GM19035 (cell line): ENCODE measurements at regions not wholly inside any gene's neighbourhood (a gene's known extent, or its start where the extent isn't known, plus 50 kb on each side); places are given as distances from the start of the nearest gene placed in this dataset.
"Not testable (repeated sequence)": the region's sequence is repeated elsewhere in the genome, so short reads cannot be mapped to it uniquely, and the experiment has no call there.

Experiments used
- ATAC-seq: cut with Tn5 transposase; IDR thresholded peaks from one replicate; pipeline ENCODE4 v1.9.1; 2021; ENCODE audit not compliant: unreplicated experiment

- not testable (repeated sequence) for ATAC-seq
These were observed 246.9 kb upstream of the PLGLB2 start for GRCh38 chr2:87500951-87501350.

GRCh38 chr2:87502948-87503347, 244.9 kb upstream of the PLGLB2 start:
- ATAC-seq: not testable (repeated sequence)

DNA sequence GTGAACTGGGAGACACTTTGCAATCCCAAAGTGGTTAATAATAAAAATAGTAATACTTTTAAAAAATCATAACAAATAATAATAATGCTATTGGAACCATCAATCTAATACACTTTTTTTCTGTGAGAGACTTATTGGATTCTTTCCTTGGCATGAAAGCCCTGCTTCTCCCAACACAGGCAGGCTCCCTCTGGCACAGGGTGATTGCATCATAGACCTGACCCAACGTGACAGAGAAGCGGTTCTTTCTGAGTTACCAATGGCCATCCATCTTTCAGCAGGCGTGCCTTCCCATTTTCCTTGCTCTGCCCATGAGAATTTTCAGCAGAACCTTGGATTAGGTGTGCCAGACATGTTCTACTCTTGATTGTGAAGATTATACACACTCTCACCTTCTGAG, 242.6 kb upstream of the PLGLB2 start:
- ATAC-seq: not testable (repeated sequence)

- not testable (repeated sequence) for ATAC-seq
These were observed 242.0 kb upstream of the PLGLB2 start for GRCh38 chr2:87505909-87506308.

- ATAC-seq: not testable (repeated sequence)
These were observed 240.2 kb upstream of the PLGLB2 start for GRCh38 chr2:87507378-87508348.

DNA sequence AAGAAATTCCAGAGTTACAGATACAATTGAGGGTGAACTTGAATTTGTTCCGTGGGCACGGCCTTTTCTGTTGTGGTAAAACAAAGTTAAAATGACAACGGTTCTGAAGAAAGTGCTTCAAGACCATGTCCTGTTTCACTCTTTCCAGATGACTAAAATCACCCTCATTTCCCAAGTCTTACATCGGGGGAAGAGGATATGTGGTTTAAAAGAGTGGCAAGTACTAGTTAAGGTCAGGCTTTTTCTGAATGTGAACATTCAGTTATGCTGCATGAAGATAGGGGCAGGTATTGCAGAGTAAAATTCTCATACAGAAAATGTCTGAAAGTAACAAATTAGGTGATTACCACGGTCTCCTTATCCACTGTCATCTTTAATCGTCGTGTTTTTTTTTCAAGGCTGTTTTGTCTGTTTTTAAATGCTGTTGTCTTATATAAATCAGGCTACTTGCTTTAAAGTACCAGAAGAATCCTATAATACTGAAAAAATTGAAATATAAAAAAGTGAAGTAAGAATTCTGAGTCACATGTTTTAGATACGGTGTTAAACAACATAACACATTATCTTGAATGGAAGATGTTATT, 236.6 kb upstream of the PLGLB2 start:
- not testable (repeated sequence) for ATAC-seq

- not testable (repeated sequence) for ATAC-seq
These were observed 234.9 kb upstream of the PLGLB2 start for GRCh38 chr2:87512864-87513530.

GRCh38 chr2:87514034-87514433, 233.9 kb upstream of the PLGLB2 start:
- peak; percentile 56 for ATAC-seq

DNA sequence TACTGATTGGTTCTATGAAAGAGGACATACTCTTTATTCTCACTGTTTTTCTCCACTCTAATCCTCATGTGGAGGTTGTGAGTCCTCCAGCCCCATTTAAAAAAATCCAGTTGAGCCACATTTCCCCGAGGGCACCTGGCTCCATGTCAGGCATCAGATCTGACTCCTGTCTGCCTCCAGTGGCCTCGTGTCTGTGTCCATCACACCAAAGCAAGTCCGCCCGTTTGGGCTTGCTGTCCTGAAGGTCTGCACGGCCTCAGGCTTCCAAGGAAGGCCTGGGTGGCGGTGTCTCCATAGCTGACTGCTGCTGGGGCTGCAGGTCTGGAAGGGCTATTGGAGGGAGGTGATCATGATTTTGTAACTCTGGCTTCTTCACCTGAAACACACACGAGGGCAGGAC, 233.4 kb upstream of the PLGLB2 start:
- not testable (repeated sequence) for ATAC-seq

- not testable (repeated sequence) for ATAC-seq
These were observed 232.7 kb upstream of the PLGLB2 start for GRCh38 chr2:87515226-87515625.

GRCh38 chr2:87515875-87516274, 232.0 kb upstream of the PLGLB2 start:
- ATAC-seq: not testable (repeated sequence)

DNA sequence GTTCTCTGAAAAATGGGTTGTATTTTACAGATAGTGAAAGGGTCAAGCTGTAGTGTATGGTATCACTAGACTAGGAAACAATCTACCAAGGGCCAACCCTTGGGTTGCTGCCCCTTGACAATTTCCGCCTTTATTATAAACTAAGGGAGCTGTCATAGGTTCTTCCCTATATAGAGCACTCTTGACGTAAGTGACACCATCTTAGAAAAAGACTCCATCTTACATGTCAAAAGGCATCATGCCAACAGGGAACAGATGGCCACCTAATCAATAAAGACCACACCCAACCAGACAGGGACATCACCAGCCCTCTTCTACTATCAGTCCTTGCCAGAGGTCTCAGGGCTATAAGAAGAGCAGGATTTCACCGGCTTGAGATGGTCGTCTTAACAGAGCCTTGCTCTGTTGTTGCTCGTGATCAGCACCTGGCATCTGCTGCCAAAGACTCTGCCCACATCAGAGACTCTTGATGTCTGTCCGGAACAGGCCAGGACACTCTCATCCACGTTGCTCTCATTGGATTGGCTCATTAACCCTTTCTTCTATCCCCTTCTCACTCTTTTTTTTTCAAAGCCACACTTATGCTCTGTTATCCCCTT, 231.4 kb upstream of the PLGLB2 start:
- not testable (repeated sequence) for ATAC-seq

- ATAC-seq: not testable (repeated sequence)
These were observed 230.4 kb upstream of the PLGLB2 start for GRCh38 chr2:87517438-87517837.

DNA sequence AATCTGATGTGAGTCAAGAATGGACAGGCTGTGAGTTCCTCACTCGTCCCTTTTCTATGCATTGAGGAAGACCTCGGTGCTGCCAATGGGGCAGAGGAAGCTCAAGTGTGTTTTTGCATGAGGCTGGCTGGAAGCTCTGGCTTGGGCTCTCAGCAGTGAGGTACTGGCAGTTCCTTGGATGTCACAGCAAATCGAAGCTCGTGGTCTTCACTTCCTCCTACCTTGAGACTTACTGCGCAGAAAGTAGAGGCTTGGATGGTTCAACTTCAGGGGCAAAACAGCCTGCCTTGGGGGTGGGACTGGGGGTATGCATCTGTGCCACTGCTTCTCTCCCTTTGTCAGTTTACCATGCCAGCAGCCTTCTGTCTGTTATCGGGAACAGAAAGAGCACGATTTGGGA, 229.8 kb upstream of the PLGLB2 start:
- not testable (repeated sequence) for ATAC-seq

DNA sequence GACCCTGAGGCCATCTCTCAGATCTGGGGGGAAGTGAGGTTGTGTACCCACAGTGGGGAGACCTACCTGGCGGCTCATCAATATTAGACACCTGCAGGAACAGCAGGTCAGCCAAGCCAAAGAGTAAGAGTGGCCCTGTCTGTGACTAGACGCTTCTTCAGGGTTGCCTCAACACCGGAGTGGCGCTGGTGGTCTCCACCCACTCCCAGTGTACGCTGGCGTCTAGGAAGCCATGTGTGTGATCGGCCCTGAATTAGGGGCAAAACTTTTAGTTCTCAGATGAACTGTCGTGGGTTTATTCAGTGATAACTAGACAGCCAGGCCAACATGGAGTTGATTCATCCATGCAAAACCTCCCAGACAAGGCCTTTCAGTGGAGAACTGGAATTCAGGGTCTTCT, 229.3 kb upstream of the PLGLB2 start:
- ATAC-seq: not testable (repeated sequence)

DNA sequence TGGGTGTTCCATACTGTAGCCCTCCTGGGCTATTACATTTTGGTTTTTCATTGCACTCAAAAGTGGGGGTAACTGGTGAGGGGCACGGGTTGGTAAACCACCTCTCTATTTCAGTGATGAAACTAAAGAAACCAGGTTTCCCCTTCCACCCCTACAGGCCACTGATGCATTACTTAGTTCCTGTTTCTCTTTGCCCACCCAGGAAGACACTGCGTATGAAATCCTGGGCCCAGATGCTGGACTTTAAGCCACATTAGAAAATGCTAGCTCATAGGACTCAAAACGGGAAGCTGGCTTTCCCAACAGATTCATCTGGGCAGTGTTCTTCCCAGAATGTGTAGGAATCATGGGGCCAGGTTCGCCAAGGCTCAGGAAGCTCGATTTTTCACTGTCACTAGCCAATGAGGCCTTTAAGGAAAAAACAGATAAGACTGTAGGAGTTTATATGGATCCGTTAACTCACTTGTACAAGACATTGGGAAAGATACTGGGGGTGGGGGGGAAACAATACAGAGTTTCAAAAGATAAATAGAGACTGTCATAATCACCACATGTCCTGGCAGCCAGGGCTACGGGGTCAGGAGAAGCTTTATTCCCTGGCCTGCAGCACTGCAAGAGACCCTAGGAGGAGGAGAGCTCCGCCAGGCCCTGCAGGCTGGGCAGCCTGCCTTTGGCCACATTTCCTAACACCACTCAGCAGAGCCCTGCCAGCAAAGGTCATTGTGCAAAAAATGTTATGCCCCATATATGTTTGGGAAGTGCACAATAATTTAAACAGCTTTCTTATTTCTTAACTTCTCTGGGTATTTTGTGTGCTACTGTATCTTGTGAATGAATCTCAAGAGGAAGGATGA, 228.5 kb upstream of the PLGLB2 start:
- ATAC-seq: not testable (repeated sequence)

DNA sequence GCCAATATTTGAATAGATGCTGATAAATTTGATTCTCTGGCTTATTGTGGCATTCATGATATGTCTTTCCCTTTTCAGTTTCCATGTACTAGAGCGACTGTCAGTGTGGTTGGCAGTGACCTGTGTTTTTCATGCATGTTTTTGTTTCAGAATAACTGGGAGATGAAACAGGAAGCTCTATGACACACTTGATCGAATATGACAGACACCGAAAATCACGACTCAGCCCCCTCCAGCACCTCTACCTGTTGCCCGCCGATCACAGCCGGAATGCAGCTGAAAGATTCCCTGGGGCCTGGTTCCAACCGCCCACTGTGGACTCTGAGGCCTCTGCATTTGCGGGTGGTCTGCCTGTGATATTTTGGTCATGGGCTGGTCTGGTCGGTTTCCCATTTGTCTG, 226.8 kb upstream of the PLGLB2 start:
- peak; percentile 75 for ATAC-seq

DNA sequence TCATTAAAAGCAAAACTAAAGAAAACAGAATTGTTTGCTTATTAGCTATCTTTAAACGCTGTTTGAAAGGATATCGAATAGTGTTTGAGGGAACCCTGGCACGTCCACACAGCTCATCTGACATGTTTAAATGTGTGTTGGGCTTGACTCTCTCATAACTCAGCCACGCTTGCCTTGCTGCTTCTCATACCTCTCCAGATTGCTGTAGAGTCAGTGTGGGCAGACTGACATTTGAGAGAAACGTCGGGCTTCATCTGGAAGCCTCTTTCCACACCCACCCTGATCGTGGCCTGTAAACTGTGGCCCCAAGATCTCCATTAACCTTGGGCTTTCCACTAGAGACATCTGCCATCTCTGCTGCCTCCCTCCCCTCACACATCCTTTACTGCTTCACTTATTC, 226.4 kb upstream of the PLGLB2 start:
- not testable (repeated sequence) for ATAC-seq

DNA sequence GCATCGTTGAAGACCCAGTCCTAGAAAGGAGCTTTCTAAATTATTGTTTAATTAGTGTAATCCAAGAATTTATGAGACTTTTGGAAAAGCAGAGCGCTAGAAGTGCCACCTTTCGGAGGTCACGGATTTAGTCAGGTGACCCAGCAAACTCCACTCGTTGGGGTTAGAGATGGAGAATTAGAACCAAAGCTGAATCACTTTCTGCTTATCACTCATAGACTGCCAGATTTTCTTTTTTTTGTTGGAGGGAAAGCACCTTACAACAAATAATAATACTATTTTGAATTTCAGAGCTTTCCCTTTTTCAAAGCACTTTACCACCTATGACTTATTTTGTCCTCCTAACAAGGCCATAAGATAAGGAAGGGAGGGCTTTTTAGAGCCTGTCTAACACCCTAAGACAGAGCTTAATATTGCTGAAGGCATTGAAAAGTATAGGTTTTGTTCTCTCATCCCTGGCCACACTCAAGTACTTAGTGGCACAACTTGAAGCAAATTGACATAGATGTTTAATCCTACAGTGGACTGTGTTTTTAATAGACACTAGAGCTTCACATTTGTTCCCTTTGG, 223.2 kb upstream of the PLGLB2 start:
- ATAC-seq: not testable (repeated sequence)

GRCh38 chr2:87525497-87525991, 222.3 kb upstream of the PLGLB2 start:
- not testable (repeated sequence) for ATAC-seq
